ENCODE measurements at regions not wholly inside any gene's neighbourhood (a gene's known extent, or its start where the extent isn't known, plus 50 kb on each side); places are given as distances from the start of the nearest gene placed in this dataset.

GRCh38 chrX:39624166-39624565 is 473.6 kb downstream of the BCOR start:
- Mint-ChIP-seq H3K36me3 (ENCODE audit: low read depth) (peaks cover 2% of the 10 kb centered on the region), H3K9me3 (peaks cover 7% of the 10 kb centered on the region), H3K4me1 (peaks cover 6% of the 10 kb centered on the region), H3K4me3 (no peak overlapping the region), H3K27ac (no peak overlapping the region), H3K27me3 (no peaks in the 10 kb centered on the region)
- intact Hi-C loops (cut with micrococcal nuclease), result no loop called here
- DNase-seq, result no peak

GRCh38 chrX:39625810-39626209 is 471.9 kb downstream of the BCOR start:
- intact Hi-C loops (cut with micrococcal nuclease), result no loop called here
- H3K27me3 Mint-ChIP-seq, result no peaks in the 10 kb centered on the region

GRCh38 chrX:39626749-39627148 is 471.0 kb downstream of the BCOR start:
- H3K4me3 Mint-ChIP-seq, result no peak overlapping the region
- no peak for DNase-seq

More at GRCh38 chrX:39625810-39626209, 471.9 kb downstream of the BCOR start:
- Mint-ChIP-seq H3K27ac (no peak overlapping the region), H3K9me3 (peaks cover 7% of the 10 kb centered on the region), H3K36me3 (ENCODE audit: low read depth) (peaks cover 2% of the 10 kb centered on the region), H3K4me1 (peaks cover 15% of the 10 kb centered on the region), H3K4me3 (no peak overlapping the region)
- DNase-seq, result no peak

GRCh38 chrX:39627257-39627656 is 470.5 kb downstream of the BCOR start:
- no peak for DNase-seq
- H3K9me3 Mint-ChIP-seq, result peaks cover 3% of the 10 kb centered on the region
- H3K27ac Mint-ChIP-seq, result no peak overlapping the region

More at GRCh38 chrX:39626749-39627148, 471.0 kb downstream of the BCOR start:
- intact Hi-C loops (cut with micrococcal nuclease), result no loop called here
- H3K9me3 Mint-ChIP-seq, result peaks cover 7% of the 10 kb centered on the region
- H3K27ac Mint-ChIP-seq, result no peak overlapping the region
- H3K36me3 Mint-ChIP-seq (ENCODE audit: low read depth), result peaks cover 2% of the 10 kb centered on the region
- peaks cover 23% of the 10 kb centered on the region for H3K4me1 Mint-ChIP-seq
- no peaks in the 10 kb centered on the region for H3K27me3 Mint-ChIP-seq

GRCh38 chrX:39629001-39629400 is 468.8 kb downstream of the BCOR start:
- H3K4me1 Mint-ChIP-seq, result peaks cover 23% of the 10 kb centered on the region
- intact Hi-C loops (cut with micrococcal nuclease), result no loop called here
- no peak overlapping the region for H3K4me3 Mint-ChIP-seq
- no peak overlapping the region for H3K27ac Mint-ChIP-seq
- peaks cover 2% of the 10 kb centered on the region for H3K36me3 Mint-ChIP-seq (ENCODE audit: low read depth)
- H3K9me3 Mint-ChIP-seq, result peaks cover 3% of the 10 kb centered on the region
- no peaks in the 10 kb centered on the region for H3K27me3 Mint-ChIP-seq
- DNase-seq, result no peak

More at GRCh38 chrX:39627257-39627656, 470.5 kb downstream of the BCOR start:
- peaks cover 2% of the 10 kb centered on the region for H3K36me3 Mint-ChIP-seq (ENCODE audit: low read depth)
- H3K4me3 Mint-ChIP-seq, result no peak overlapping the region
- peaks cover 23% of the 10 kb centered on the region for H3K4me1 Mint-ChIP-seq
- no peaks in the 10 kb centered on the region for H3K27me3 Mint-ChIP-seq
- intact Hi-C loops (cut with micrococcal nuclease), result no loop called here

GRCh38 chrX:39630344-39630743 is 467.4 kb downstream of the BCOR start:
- Mint-ChIP-seq H3K4me1 (peaks cover 23% of the 10 kb centered on the region), H3K4me3 (peak overlapping the region; percentile 65), H3K27ac (peak overlapping the region; percentile 76), H3K36me3 (ENCODE audit: low read depth) (peaks cover 2% of the 10 kb centered on the region), H3K9me3 (no peaks in the 10 kb centered on the region), H3K27me3 (no peaks in the 10 kb centered on the region)
- no peak for DNase-seq
- intact Hi-C loops (cut with micrococcal nuclease), result loop anchor here (2.0 kb wide), 1 partner anchor 16 kb away; no protein-coding TSS in a partner anchor

- Mint-ChIP-seq H3K4me1 (peaks cover 21% of the 10 kb centered on the region), H3K4me3 (peak overlapping the region; percentile 65), H3K9me3 (no peaks in the 10 kb centered on the region), H3K27me3 (no peaks in the 10 kb centered on the region), H3K27ac (peak overlapping the region; percentile 76), H3K36me3 (ENCODE audit: low read depth) (peaks cover 2% of the 10 kb centered on the region)
- intact Hi-C loops (cut with micrococcal nuclease), result loop anchor here (2.0 kb wide), 1 partner anchor 17 kb away; no protein-coding TSS in a partner anchor
- no peak for DNase-seq
These were observed 466.2 kb downstream of the BCOR start for GRCh38 chrX:39631276-39632229.

GRCh38 chrX:39633293-39633692 is 464.5 kb downstream of the BCOR start:
- peaks cover 2% of the 10 kb centered on the region for H3K36me3 Mint-ChIP-seq (ENCODE audit: low read depth)
- H3K4me1 Mint-ChIP-seq, result peaks cover 21% of the 10 kb centered on the region
- H3K27ac Mint-ChIP-seq, result no peak overlapping the region
- no peaks in the 10 kb centered on the region for H3K9me3 Mint-ChIP-seq
- DNase-seq, result no peak
- no peaks in the 10 kb centered on the region for H3K27me3 Mint-ChIP-seq
- intact Hi-C loops (cut with micrococcal nuclease), result no loop called here
- no peak overlapping the region for H3K4me3 Mint-ChIP-seq

GRCh38 chrX:39636481-39636880 is 461.3 kb downstream of the BCOR start:
- Mint-ChIP-seq H3K9me3 (no peaks in the 10 kb centered on the region), H3K27me3 (no peaks in the 10 kb centered on the region), H3K36me3 (ENCODE audit: low read depth) (no peaks in the 10 kb centered on the region), H3K4me1 (peaks cover 10% of the 10 kb centered on the region), H3K27ac (no peak overlapping the region), H3K4me3 (no peak overlapping the region)
- no peak for DNase-seq
- intact Hi-C loops (cut with micrococcal nuclease), result no loop called here

GRCh38 chrX:39638526-39638925 is 459.2 kb downstream of the BCOR start:
- no peaks in the 10 kb centered on the region for H3K9me3 Mint-ChIP-seq
- no peak for DNase-seq
- intact Hi-C loops (cut with micrococcal nuclease), result no loop called here
- no peak overlapping the region for H3K4me3 Mint-ChIP-seq
- peaks cover 8% of the 10 kb centered on the region for H3K4me1 Mint-ChIP-seq
- no peaks in the 10 kb centered on the region for H3K27me3 Mint-ChIP-seq
- no peaks in the 10 kb centered on the region for H3K36me3 Mint-ChIP-seq (ENCODE audit: low read depth)
- H3K27ac Mint-ChIP-seq, result no peak overlapping the region

- DNase-seq, result no peak
- Mint-ChIP-seq H3K27ac (no peak overlapping the region), H3K4me1 (peaks cover 11% of the 10 kb centered on the region), H3K4me3 (no peak overlapping the region), H3K36me3 (ENCODE audit: low read depth) (no peaks in the 10 kb centered on the region), H3K9me3 (no peaks in the 10 kb centered on the region), H3K27me3 (no peaks in the 10 kb centered on the region)
- intact Hi-C loops (cut with micrococcal nuclease), result no loop called here
These were observed 457.9 kb downstream of the BCOR start for GRCh38 chrX:39639871-39640270.

- peaks cover 13% of the 10 kb centered on the region for H3K4me1 Mint-ChIP-seq
- DNase-seq, result no peak
- intact Hi-C loops (cut with micrococcal nuclease), result no loop called here
- H3K27ac Mint-ChIP-seq, result peak overlapping the region; percentile 36
- no peaks in the 10 kb centered on the region for H3K27me3 Mint-ChIP-seq
- H3K4me3 Mint-ChIP-seq, result no peak overlapping the region
- H3K36me3 Mint-ChIP-seq (ENCODE audit: low read depth), result no peaks in the 10 kb centered on the region
- H3K9me3 Mint-ChIP-seq, result no peaks in the 10 kb centered on the region
These were observed 456.9 kb downstream of the BCOR start for GRCh38 chrX:39640866-39641265.

GRCh38 chrX:39642071-39642470 is 455.7 kb downstream of the BCOR start:
- H3K27ac Mint-ChIP-seq, result no peak overlapping the region
- H3K36me3 Mint-ChIP-seq (ENCODE audit: low read depth), result no peaks in the 10 kb centered on the region
- no peaks in the 10 kb centered on the region for H3K27me3 Mint-ChIP-seq

GRCh38 chrX:39643550-39643949 is 454.2 kb downstream of the BCOR start:
- intact Hi-C loops (cut with micrococcal nuclease), result loop anchor here (1.0 kb wide), 1 partner anchor 29 kb away; no protein-coding TSS in a partner anchor

More at GRCh38 chrX:39642071-39642470, 455.7 kb downstream of the BCOR start:
- Mint-ChIP-seq H3K9me3 (no peaks in the 10 kb centered on the region), H3K4me1 (peaks cover 10% of the 10 kb centered on the region), H3K4me3 (no peak overlapping the region)
- DNase-seq, result no peak
- intact Hi-C loops (cut with micrococcal nuclease), result no loop called here

More at GRCh38 chrX:39643550-39643949, 454.2 kb downstream of the BCOR start:
- Mint-ChIP-seq H3K36me3 (ENCODE audit: low read depth) (peaks cover 1% of the 10 kb centered on the region), H3K27me3 (no peaks in the 10 kb centered on the region), H3K4me3 (no peak overlapping the region), H3K27ac (no peak overlapping the region), H3K9me3 (no peaks in the 10 kb centered on the region), H3K4me1 (peaks cover 10% of the 10 kb centered on the region)
- DNase-seq, result no peak
